Gastrocnemius medialis (tissue), 4 donors: ENCODE measurements at regions not wholly inside any gene's neighbourhood (a gene's known extent, or its start where the extent isn't known, plus 50 kb on each side); places are given as distances from the start of the nearest gene placed in this dataset.

Experiments
- POLR2A ChIP-seq, 2 donors: fragments of 450-650 bp; IDR thresholded peaks; one replicate each; pipeline ENCODE4 v1.6.1; 2017; ENCODE audit warnings: antibody characterized with exemption in 2 of 2, mild to moderate bottlenecking in 2 of 2, moderate library complexity in 2 of 2
- TF ChIP-seq, protein P1 (sequence below), 5 experiments: fragments of 450-650 bp in 3 of 5; fragments of 200-600 bp in 2 of 5; sonication (generic) in 2 of 5; IDR thresholded peaks in 4 of 5; conservative IDR thresholded peaks in 1 of 5; 1 replicate in 4 of 5; 2 replicates in 1 of 5; pipeline ENCODE4 v1.5.1; 2016 to 2019; ENCODE audit warnings: antibody characterized with exemption in 5 of 5, mild to moderate bottlenecking in 3 of 5, moderate library complexity in 3 of 5

GRCh38 chr13:33740134-33740538, 77.8 kb upstream of the RFC3 start:
- TF ChIP-seq, protein P1, sequence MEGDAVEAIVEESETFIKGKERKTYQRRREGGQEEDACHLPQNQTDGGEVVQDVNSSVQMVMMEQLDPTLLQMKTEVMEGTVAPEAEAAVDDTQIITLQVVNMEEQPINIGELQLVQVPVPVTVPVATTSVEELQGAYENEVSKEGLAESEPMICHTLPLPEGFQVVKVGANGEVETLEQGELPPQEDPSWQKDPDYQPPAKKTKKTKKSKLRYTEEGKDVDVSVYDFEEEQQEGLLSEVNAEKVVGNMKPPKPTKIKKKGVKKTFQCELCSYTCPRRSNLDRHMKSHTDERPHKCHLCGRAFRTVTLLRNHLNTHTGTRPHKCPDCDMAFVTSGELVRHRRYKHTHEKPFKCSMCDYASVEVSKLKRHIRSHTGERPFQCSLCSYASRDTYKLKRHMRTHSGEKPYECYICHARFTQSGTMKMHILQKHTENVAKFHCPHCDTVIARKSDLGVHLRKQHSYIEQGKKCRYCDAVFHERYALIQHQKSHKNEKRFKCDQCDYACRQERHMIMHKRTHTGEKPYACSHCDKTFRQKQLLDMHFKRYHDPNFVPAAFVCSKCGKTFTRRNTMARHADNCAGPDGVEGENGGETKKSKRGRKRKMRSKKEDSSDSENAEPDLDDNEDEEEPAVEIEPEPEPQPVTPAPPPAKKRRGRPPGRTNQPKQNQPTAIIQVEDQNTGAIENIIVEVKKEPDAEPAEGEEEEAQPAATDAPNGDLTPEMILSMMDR (IDR thresholded peaks at IDR 0.05 in 4 of 5, conservative IDR thresholded peaks at IDR 0.05 in 1 of 5), result no peak
- no peak for TF ChIP-seq POLR2A (IDR thresholded peaks at IDR 0.05)
